ENCODE measurements at regions not wholly inside any gene's neighbourhood (a gene's known extent, or its start where the extent isn't known, plus 50 kb on each side); places are given as distances from the start of the nearest gene placed in this dataset.
A peak's percentile ranks its signal among the peaks of the same experiment; 100 is the strongest.

DNA sequence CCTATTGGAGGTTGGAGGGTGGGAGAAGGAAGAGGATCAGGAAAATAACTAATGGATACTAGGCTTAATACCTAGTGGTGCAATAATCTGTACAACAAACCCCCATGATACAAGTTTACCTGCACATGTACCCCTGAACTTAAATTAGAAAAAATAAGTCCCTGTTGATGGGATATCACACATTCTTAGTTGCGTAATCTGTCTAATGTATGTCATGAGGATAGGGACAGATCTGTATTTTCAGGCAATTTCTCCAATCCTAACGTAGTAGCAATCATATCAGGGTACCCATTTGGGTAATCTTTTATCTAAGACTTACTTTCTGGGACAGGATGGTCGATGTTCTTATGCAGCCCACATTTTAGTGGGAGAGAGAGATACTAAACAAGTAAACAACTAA lies 239.1 kb upstream of the AZI2 start:
- Mint-ChIP-seq H3K4me3 (ENCODE audit: low read depth, unreplicated experiment) (no peak overlapping the region), H3K27ac (ENCODE audit: unreplicated experiment) (no peak overlapping the region), H3K9me3 (ENCODE audit: low read depth, unreplicated experiment) (no peaks in the 10 kb centered on the region), H3K27me3 (ENCODE audit: unreplicated experiment) (no peaks in the 10 kb centered on the region), H3K36me3 (ENCODE audit: insufficient read depth, unreplicated experiment) (no peaks in the 10 kb centered on the region), H3K4me1 (ENCODE audit: low read depth, unreplicated experiment) (peaks cover 10% of the 10 kb centered on the region)
- TF ChIP-seq CTCF (IDR thresholded peaks at IDR 0.05; ENCODE audit: unreplicated experiment) = no peak
- intact Hi-C loops (cut with micrococcal nuclease; ENCODE audit: unreplicated experiment) = no loop called here
- no TSS peak for BruUV-seq (replicated peaks)
- CTCF ChIA-PET = no interaction called here
- no peak for DNase-seq

DNA sequence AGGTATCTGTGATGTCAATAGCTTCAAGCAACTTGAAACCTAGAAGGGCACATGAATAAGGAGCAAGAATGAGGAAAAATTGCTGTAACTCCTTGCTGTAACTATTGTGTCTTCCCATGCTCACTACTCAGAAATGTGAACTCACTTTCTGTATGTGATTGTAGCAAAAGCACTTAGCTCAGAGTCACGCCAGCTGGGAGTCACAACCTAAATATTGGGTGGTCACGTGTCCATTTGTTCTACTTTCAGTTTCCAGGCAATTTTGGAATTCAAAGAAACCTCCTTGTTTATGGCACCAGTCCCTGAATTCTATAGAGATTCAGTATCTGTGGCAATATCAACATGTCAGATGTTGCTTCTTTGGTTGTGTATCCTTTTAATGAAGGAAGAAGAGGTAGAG lies 241.6 kb upstream of the AZI2 start:
- Mint-ChIP-seq H3K4me1 (ENCODE audit: low read depth, unreplicated experiment) (peaks cover 10% of the 10 kb centered on the region), H3K27ac (ENCODE audit: unreplicated experiment) (no peak overlapping the region), H3K4me3 (ENCODE audit: low read depth, unreplicated experiment) (peak overlapping the region; percentile 17), H3K36me3 (ENCODE audit: insufficient read depth, unreplicated experiment) (no peaks in the 10 kb centered on the region), H3K9me3 (ENCODE audit: low read depth, unreplicated experiment) (no peaks in the 10 kb centered on the region), H3K27me3 (ENCODE audit: unreplicated experiment) (no peaks in the 10 kb centered on the region)
- CTCF ChIA-PET = interaction anchor here (1.6 kb wide), 1 partner anchor 77 kb away, joined by 6 read pairs; no protein-coding TSS in a partner anchor
- intact Hi-C loops (cut with micrococcal nuclease; ENCODE audit: unreplicated experiment) = no loop called here
- no peak for TF ChIP-seq CTCF (IDR thresholded peaks at IDR 0.05; ENCODE audit: unreplicated experiment)
- no TSS peak for BruUV-seq (replicated peaks)
- DNase-seq = no peak

- CTCF ChIA-PET = interaction anchor here (1.6 kb wide), 1 partner anchor 77 kb away, joined by 6 read pairs; no protein-coding TSS in a partner anchor
- intact Hi-C loops (cut with micrococcal nuclease; ENCODE audit: unreplicated experiment) = no loop called here
- no peak for TF ChIP-seq CTCF (IDR thresholded peaks at IDR 0.05; ENCODE audit: unreplicated experiment)
- Mint-ChIP-seq H3K27ac (ENCODE audit: unreplicated experiment) (no peak overlapping the region), H3K4me1 (ENCODE audit: low read depth, unreplicated experiment) (peaks cover 10% of the 10 kb centered on the region), H3K36me3 (ENCODE audit: insufficient read depth, unreplicated experiment) (no peaks in the 10 kb centered on the region), H3K9me3 (ENCODE audit: low read depth, unreplicated experiment) (no peaks in the 10 kb centered on the region), H3K27me3 (ENCODE audit: unreplicated experiment) (no peaks in the 10 kb centered on the region), H3K4me3 (ENCODE audit: low read depth, unreplicated experiment) (peak overlapping the region; percentile 17)
- no peak for DNase-seq
- no TSS peak for BruUV-seq (replicated peaks)
These were observed 242.2 kb upstream of the AZI2 start for GRCh38 chr3:28590860-28591259.

DNA sequence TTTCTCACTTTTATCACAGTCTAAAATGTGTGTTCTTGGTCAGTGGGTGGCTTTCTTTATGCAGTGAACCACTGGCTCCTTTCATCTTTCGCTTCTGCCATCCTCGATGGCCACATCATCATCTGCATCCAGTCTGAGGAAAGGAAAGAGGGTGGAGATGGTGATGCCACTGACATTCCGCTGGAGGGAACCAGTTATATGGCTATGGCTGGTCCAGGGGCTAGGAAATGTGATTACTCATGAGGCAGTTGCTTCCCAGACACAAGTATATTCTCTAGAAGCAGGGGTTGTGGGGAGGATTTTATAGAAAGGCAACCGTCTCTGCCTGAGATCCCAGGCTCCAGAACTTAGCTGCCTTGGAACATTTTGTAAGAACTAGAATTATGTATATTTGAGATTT lies 246.7 kb upstream of the AZI2 start:
- Mint-ChIP-seq H3K4me1 (ENCODE audit: low read depth, unreplicated experiment) (peaks cover 23% of the 10 kb centered on the region), H3K36me3 (ENCODE audit: insufficient read depth, unreplicated experiment) (no peaks in the 10 kb centered on the region), H3K27me3 (ENCODE audit: unreplicated experiment) (no peaks in the 10 kb centered on the region), H3K27ac (ENCODE audit: unreplicated experiment) (no peak overlapping the region), H3K4me3 (ENCODE audit: low read depth, unreplicated experiment) (no peak overlapping the region), H3K9me3 (ENCODE audit: low read depth, unreplicated experiment) (peaks cover 5% of the 10 kb centered on the region)
- DNase-seq = no peak
- intact Hi-C loops (cut with micrococcal nuclease; ENCODE audit: unreplicated experiment) = no loop called here
- no TSS peak for BruUV-seq (replicated peaks)
- CTCF ChIA-PET = no interaction called here
- no peak for TF ChIP-seq CTCF (IDR thresholded peaks at IDR 0.05; ENCODE audit: unreplicated experiment)

Data from Calu3 (cell line).